Transverse colon (tissue), 4 donors: ENCODE measurements at regions not wholly inside any gene's neighbourhood (a gene's known extent, or its start where the extent isn't known, plus 50 kb on each side); places are given as distances from the start of the nearest gene placed in this dataset.

Experiments used
- DNase-seq: peaks from one replicate; pipeline ENCODE4 v3.0.0-alpha.2; 2019
- H3K27ac ChIP-seq, 4 donors: fragments of 200-600 bp; sonication (generic); 2 replicates each; pipeline ENCODE4 v1.5.1; 2016 to 2018; ENCODE audit warnings: inconsistent platforms in 4 of 4
- H3K27me3 ChIP-seq: fragments of 200-600 bp; sonication (generic); 2 replicates; pipeline ENCODE4 v1.5.1; 2017; ENCODE audit warnings: inconsistent platforms
- H3K36me3 ChIP-seq, 4 donors: fragments of 200-600 bp; sonication (generic); 2 replicates each; pipeline ENCODE4 v1.5.1; 2017 to 2019; ENCODE audit warnings: inconsistent platforms in 4 of 4
- H3K4me1 ChIP-seq, 4 donors: fragments of 200-600 bp; sonication (generic); 2 replicates each; pipeline ENCODE4 v1.5.1; 2017 to 2020; ENCODE audit warnings: inconsistent platforms in 4 of 4
- H3K4me3 ChIP-seq, 4 donors: fragments of 200-600 bp; sonication (generic); 1 replicate in 1 of 4; 2 replicates in 3 of 4; pipeline versions ENCODE4 v1.5.1 to v1.6.1; 2017 to 2019; ENCODE audit warnings: inconsistent platforms in 4 of 4
- H3K9me3 ChIP-seq, 2 donors: fragments of 200-600 bp; sonication (generic); 2 replicates each; pipeline ENCODE4 v1.5.1; 2017 to 2019; ENCODE audit warnings: inconsistent platforms in 2 of 2
- EP300 ChIP-seq: sonication (generic); formaldehyde crosslinking; IDR thresholded peaks from one replicate; pipeline ENCODE4 v1.6.1; 2017; ENCODE audit warnings: antibody characterized with exemption, low read depth
- POLR2A ChIP-seq: fragments of 450-650 bp; IDR thresholded peaks from one replicate; pipeline ENCODE4 v1.6.1; 2016; ENCODE audit warnings: antibody characterized with exemption, mild to moderate bottlenecking, moderate library complexity
- POLR2AphosphoS5 ChIP-seq, 3 donors: sonication (generic); formaldehyde crosslinking; IDR thresholded peaks; one replicate each; pipeline ENCODE4 v1.6.1; 2016; ENCODE audit warnings: antibody characterized with exemption in 3 of 3
- WGBS, 2 donors: methylation state at CpG; one replicate each; pipeline ENCODE4 v1.1.5; 2018; ENCODE audit warnings: low coverage in 1 of 2; 5-methylcytosine and 5-hydroxymethylcytosine counted together
- in situ Hi-C, 4 donors: fragments of 200-750 bp; cut with MboI; loops; one replicate each; pipeline versions ENCODE4 v1.15.0 to v1.15.1; 2017; ENCODE audit warnings: low sequenced_read_pairs in 3 of 4, low pct_ligation_motif_present in 1 of 4, low pct_unique_long_range_greater_than_20kb in 1 of 4
- intact Hi-C: fragments of 100-400 bp; cut with DNase I; formaldehyde crosslinking; loops from one replicate; pipeline ENCODE4 v1.15.1; 2023; ENCODE audit warnings: low total_unique reads
- TF ChIP-seq, protein P1 (sequence below), 5 experiments: fragments of 200-600 bp in 3 of 5; fragments of 450-650 bp in 2 of 5; sonication (generic) in 3 of 5; IDR thresholded peaks; 1 replicate in 2 of 5; 2 replicates in 3 of 5; pipeline ENCODE4 v1.5.1; 2016 to 2017; ENCODE audit warnings: antibody characterized with exemption in 5 of 5, inconsistent platforms in 3 of 5, mild to moderate bottlenecking in 2 of 5, moderate library complexity in 1 of 5

- Histone ChIP-seq H3K4me1 (no peaks in the 10 kb centered on the region), H3K9me3 (no peaks in the 10 kb centered on the region), H3K4me3 (no peak overlapping the region), H3K27ac (no peak overlapping the region), H3K27me3 (no peaks in the 10 kb centered on the region), H3K36me3 (no peaks in the 10 kb centered on the region)
- intact Hi-C loops = no loop called here
- no peak for DNase-seq
- TF ChIP-seq POLR2AphosphoS5 (IDR thresholded peaks at IDR 0.05) = peak in 2 of 3 donors; percentile 22 to 25
- TF ChIP-seq, protein P1, sequence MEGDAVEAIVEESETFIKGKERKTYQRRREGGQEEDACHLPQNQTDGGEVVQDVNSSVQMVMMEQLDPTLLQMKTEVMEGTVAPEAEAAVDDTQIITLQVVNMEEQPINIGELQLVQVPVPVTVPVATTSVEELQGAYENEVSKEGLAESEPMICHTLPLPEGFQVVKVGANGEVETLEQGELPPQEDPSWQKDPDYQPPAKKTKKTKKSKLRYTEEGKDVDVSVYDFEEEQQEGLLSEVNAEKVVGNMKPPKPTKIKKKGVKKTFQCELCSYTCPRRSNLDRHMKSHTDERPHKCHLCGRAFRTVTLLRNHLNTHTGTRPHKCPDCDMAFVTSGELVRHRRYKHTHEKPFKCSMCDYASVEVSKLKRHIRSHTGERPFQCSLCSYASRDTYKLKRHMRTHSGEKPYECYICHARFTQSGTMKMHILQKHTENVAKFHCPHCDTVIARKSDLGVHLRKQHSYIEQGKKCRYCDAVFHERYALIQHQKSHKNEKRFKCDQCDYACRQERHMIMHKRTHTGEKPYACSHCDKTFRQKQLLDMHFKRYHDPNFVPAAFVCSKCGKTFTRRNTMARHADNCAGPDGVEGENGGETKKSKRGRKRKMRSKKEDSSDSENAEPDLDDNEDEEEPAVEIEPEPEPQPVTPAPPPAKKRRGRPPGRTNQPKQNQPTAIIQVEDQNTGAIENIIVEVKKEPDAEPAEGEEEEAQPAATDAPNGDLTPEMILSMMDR (IDR thresholded peaks at IDR 0.05) = no peak
- WGBS, 2 donors = 57 to 76% methylated on average over 1 to 3 of the region's 3 CpGs
- in situ Hi-C loops = no loop called here
Measured at GRCh38 chr5:158414333-158414762, 555.4 kb upstream of the CLINT1 start.

DNA sequence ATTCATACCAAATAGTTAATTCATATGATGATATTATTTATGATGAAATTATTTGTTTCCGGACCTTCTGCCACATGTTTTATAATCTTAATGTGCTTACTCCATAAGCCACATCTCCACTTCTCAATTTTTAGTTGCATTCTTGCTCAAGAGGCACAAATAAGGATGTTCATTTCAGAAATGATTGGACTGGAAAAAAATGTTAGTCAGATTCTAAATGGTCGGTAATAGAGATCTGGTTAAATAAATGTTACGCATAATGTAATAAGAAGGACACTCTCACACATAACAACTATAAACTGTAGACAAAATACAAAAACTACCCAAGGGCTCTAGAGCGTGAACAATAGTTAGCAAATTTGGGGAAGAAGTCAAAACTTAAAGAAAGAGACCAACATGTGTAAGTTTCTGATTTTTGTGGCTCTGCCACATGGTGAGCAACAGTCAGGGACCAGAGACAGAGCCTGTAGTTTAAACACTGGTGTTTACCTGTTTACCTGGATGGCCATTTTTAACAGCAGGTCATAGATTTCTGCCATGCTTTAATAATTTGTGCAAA, 554.3 kb upstream of the CLINT1 start:
- intact Hi-C loops = no loop called here
- TF ChIP-seq EP300 (no peak), POLR2A (no peak), POLR2AphosphoS5 (IDR thresholded peaks at IDR 0.05) (no peak)
- TF ChIP-seq, protein P1 (IDR thresholded peaks at IDR 0.05) = no peak
- Histone ChIP-seq H3K27me3 (no peaks in the 10 kb centered on the region), H3K36me3 (no peaks in the 10 kb centered on the region), H3K27ac (no peak overlapping the region), H3K4me1 (no peaks in the 10 kb centered on the region), H3K9me3 (no peaks in the 10 kb centered on the region), H3K4me3 (no peak overlapping the region)
- WGBS, 2 donors = 73 to 80% methylated on average over 4 of the region's 4 CpGs
- in situ Hi-C loops = no loop called here
- DNase-seq = no peak

DNA sequence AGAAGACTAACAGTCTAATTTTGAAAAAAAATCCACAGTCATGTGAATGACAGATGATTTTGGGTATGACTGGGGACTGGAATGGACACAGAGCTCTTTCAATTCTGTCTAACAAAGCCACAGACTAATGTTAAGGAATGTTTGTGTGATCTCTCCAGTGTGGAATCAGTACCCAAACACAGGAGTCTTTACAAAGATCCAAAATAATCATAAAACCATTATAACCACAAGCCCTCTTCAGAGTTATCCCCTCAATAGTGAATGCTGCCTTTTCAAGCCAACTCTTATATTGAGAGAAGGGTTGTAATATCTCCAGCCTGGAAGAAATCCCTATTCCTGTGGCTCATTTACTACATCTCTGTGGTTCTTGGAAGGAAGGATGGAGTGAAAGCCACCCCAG, 552.0 kb upstream of the CLINT1 start:
- H3K36me3 ChIP-seq = no peaks in the 10 kb centered on the region
- no peak overlapping the region for H3K27ac ChIP-seq
- no peak overlapping the region for H3K4me3 ChIP-seq
- intact Hi-C loops = no loop called here
- DNase-seq = no peak
- H3K9me3 ChIP-seq = no peaks in the 10 kb centered on the region
- in situ Hi-C loops = no loop called here
- no peaks in the 10 kb centered on the region for H3K27me3 ChIP-seq
- no peak for TF ChIP-seq POLR2AphosphoS5 (IDR thresholded peaks at IDR 0.05)
- no peak for TF ChIP-seq EP300
- TF ChIP-seq, protein P1 (IDR thresholded peaks at IDR 0.05) = no peak
- no peak for TF ChIP-seq POLR2A
- H3K4me1 ChIP-seq = no peaks in the 10 kb centered on the region

DNA sequence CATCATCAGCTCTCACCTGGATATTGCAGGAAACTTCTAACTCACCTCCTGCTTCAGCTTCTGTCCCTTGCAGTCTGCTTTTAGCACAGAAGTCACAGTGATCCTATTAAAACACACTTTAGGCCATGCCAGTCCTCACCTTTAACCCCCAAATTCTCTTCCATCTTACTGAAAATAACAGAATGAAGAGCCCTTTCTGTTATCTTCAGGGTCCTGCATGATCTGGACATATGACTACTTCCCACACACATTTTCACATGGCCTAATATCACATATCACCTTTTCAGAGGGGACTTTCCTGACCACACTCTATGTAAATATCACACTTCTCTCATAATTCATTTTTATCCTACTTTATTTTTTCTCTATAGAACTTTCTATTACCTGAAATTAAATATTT, 550.6 kb upstream of the CLINT1 start:
- intact Hi-C loops (no loop called here), in situ Hi-C loops (no loop called here)
- Histone ChIP-seq H3K4me1 (no peaks in the 10 kb centered on the region), H3K9me3 (no peaks in the 10 kb centered on the region), H3K27me3 (no peaks in the 10 kb centered on the region), H3K27ac (no peak overlapping the region), H3K4me3 (no peak overlapping the region), H3K36me3 (no peaks in the 10 kb centered on the region)
- no peak for TF ChIP-seq EP300
- TF ChIP-seq, protein P1 (IDR thresholded peaks at IDR 0.05) = no peak
- no peak for TF ChIP-seq POLR2AphosphoS5 (IDR thresholded peaks at IDR 0.05)
- TF ChIP-seq POLR2A = no peak
- DNase-seq = no peak
